ENCODE measurements at regions not wholly inside any gene's neighbourhood (a gene's known extent, or its start where the extent isn't known, plus 50 kb on each side); places are given as distances from the start of the nearest gene placed in this dataset.

DNA sequence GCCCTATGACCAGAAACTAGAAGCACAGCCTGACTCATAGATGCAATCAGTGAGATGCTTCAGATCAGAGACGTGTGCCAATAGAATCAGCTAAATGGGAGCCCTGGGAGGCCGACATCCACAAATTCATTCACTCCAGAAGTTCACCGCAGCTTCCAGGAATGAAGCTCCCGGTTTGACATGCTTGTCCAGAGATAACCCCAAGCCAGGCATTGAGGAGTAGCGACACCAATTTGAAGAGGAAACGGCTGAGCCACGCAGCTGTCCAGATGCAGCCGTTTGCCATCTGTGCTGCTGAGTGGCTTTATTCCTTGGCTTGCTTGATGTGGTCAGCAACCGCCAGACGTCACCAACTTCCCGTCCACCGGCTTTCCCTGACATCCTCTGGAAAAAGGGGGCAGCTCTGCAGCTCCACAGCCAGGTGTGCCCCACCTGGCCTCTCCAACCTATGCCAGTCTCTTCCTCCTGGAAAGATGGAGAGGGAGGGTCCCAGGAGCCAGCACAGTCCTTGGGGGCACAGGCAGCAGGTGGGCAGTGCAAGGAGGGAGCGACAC, 123.9 kb upstream of the OPCML start:
- no peak overlapping the region for H3K9ac ChIP-seq (ENCODE audit: low read length in 3 of 3)
- H3K4me1 ChIP-seq (ENCODE audit: control insufficient read depth in 2 of 3, insufficient read depth in 2 of 3, low read depth in 1 of 3, low read length in 3 of 3), result no peaks in the 10 kb centered on the region
- H3K4me3 ChIP-seq (ENCODE audit: low read length in 3 of 3), result no peak overlapping the region
- intact Hi-C loops (cut with DNase I), result no loop called here
- no peak overlapping the region for H3K27ac ChIP-seq (ENCODE audit: low read depth in 2 of 2, low read length in 2 of 2)
- TF ChIP-seq, protein P1, sequence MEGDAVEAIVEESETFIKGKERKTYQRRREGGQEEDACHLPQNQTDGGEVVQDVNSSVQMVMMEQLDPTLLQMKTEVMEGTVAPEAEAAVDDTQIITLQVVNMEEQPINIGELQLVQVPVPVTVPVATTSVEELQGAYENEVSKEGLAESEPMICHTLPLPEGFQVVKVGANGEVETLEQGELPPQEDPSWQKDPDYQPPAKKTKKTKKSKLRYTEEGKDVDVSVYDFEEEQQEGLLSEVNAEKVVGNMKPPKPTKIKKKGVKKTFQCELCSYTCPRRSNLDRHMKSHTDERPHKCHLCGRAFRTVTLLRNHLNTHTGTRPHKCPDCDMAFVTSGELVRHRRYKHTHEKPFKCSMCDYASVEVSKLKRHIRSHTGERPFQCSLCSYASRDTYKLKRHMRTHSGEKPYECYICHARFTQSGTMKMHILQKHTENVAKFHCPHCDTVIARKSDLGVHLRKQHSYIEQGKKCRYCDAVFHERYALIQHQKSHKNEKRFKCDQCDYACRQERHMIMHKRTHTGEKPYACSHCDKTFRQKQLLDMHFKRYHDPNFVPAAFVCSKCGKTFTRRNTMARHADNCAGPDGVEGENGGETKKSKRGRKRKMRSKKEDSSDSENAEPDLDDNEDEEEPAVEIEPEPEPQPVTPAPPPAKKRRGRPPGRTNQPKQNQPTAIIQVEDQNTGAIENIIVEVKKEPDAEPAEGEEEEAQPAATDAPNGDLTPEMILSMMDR (IDR thresholded peaks at IDR 0.05; ENCODE audit: borderline replicate concordance, extremely low read depth, insufficient read depth), result no peak
- H3K9me3 ChIP-seq (ENCODE audit: control insufficient read depth in 2 of 3, insufficient read depth in 1 of 3, low read length in 3 of 3), result peaks cover 0 to 6% (median 2%) of the 10 kb centered on the region in 3 donors
- no peak for DNase-seq
- H3K27me3 ChIP-seq (ENCODE audit: control insufficient read depth, insufficient read depth, low read length), result no peaks in the 10 kb centered on the region
- FAIRE-seq, result no peak
- H3K36me3 ChIP-seq (ENCODE audit: control insufficient read depth in 2 of 3, insufficient read depth in 3 of 3, low read length in 3 of 3), result no peaks in the 10 kb centered on the region

DNA sequence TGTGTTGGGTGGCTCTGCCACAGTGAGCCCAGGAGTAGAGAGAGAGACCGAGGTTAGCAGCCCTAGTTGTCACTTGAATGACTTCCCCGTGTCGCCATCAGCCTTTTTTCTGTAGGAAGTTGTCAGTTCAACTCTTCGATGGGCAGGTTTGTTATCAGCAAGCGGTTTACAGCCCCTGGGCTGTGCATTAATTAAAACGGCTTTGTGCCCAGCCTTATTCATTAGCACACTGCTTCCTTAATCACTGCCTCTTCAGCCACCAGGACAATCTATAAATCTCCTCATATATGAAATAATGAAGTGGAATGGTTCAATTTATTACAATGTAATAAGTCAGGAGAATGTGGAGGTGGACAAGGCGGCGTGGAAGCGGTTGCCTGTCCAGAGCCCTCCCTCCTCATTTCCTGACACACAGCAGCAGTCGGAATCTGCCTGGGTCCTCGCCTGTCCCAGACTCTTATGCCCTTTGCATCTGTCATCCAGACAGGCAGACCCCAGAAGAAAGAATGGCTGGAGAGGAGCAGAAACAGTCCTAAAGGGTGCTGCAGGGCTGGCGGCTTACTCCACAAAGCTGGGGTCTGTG, 122.4 kb upstream of the OPCML start:
- Histone ChIP-seq H3K9me3 (ENCODE audit: control insufficient read depth in 2 of 3, insufficient read depth in 1 of 3, low read length in 3 of 3) (peaks cover 0 to 6% (median 2%) of the 10 kb centered on the region in 3 donors), H3K9ac (ENCODE audit: low read length in 3 of 3) (no peak overlapping the region), H3K27ac (ENCODE audit: low read depth in 2 of 2, low read length in 2 of 2) (no peak overlapping the region), H3K4me1 (ENCODE audit: control insufficient read depth in 2 of 3, insufficient read depth in 2 of 3, low read depth in 1 of 3, low read length in 3 of 3) (no peaks in the 10 kb centered on the region), H3K36me3 (ENCODE audit: control insufficient read depth in 2 of 3, insufficient read depth in 3 of 3, low read length in 3 of 3) (no peaks in the 10 kb centered on the region), H3K27me3 (ENCODE audit: control insufficient read depth, insufficient read depth, low read length) (no peaks in the 10 kb centered on the region), H3K4me3 (ENCODE audit: low read length in 3 of 3) (no peak overlapping the region)
- no peak for FAIRE-seq
- no peak for DNase-seq
- intact Hi-C loops (cut with DNase I), result no loop called here
- TF ChIP-seq, protein P1 (IDR thresholded peaks at IDR 0.05; ENCODE audit: borderline replicate concordance, extremely low read depth, insufficient read depth), result no peak

DNA sequence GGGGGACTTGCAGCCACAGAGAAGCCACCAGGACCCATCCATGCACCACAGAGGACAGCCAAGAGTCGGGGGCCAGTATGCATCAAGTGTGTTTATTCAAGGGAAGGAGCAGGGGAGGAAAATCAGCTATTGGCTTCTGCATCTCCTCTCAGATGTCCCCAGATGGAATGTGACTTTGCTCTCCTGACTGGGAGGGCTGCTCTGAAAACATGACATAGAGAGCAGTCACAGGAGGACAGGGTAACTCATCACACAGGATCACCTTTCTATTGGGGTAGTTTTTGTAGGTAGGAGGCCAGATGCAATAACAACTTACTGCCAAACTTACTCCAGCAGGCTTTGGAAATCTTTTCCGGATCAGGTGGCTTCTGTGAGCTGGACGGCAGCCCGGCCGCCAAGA, 121.0 kb upstream of the OPCML start:
- Histone ChIP-seq H3K4me1 (ENCODE audit: control insufficient read depth in 2 of 3, insufficient read depth in 2 of 3, low read depth in 1 of 3, low read length in 3 of 3) (no peaks in the 10 kb centered on the region), H3K36me3 (ENCODE audit: control insufficient read depth in 2 of 3, insufficient read depth in 3 of 3, low read length in 3 of 3) (no peaks in the 10 kb centered on the region), H3K9ac (ENCODE audit: low read length in 3 of 3) (no peak overlapping the region), H3K9me3 (ENCODE audit: control insufficient read depth in 2 of 3, insufficient read depth in 1 of 3, low read length in 3 of 3) (peaks cover 0 to 6% (median 2%) of the 10 kb centered on the region in 3 donors), H3K27me3 (ENCODE audit: control insufficient read depth, insufficient read depth, low read length) (no peaks in the 10 kb centered on the region), H3K27ac (ENCODE audit: low read depth in 2 of 2, low read length in 2 of 2) (no peak overlapping the region), H3K4me3 (ENCODE audit: low read length in 3 of 3) (no peak overlapping the region)
- DNase-seq (peak in 3 of 5 donors; percentile 35 to 67 (median 60)), FAIRE-seq (no peak)
- intact Hi-C loops (cut with DNase I), result no loop called here
- TF ChIP-seq, protein P1 (IDR thresholded peaks at IDR 0.05; ENCODE audit: borderline replicate concordance, extremely low read depth, insufficient read depth), result no peak
